ENCODE measurements at regions not wholly inside any gene's neighbourhood (a gene's known extent, or its start where the extent isn't known, plus 50 kb on each side); places are given as distances from the start of the nearest gene placed in this dataset.

DNA sequence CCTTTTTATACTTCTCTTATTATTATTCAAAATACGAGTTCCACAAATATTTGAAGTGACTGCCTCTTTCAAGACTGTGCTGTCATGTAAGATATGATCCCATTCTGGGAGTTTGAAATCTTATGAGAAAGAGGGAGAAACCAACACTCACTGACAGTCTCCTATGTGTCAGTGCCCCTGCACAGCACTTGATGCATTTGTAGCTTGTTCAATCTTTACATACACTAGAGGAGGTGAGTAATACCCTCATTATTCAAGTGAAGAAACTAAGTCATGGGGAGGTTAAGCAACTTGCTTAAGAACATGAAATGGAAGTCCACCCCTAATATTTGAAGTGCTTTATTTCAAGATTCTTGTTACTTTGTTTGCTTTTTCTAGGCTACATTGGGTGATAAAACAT lies 459.5 kb upstream of the FANCL start:
- H3K4me3 ChIP-seq, result no peak overlapping the region
- no TSS peak for BruUV-seq (replicated peaks)
- no peaks in the 10 kb centered on the region for H3K79me2 ChIP-seq (ENCODE audit: control insufficient read depth, insufficient read depth, low read length)
- WGBS (ENCODE audit: insufficient coverage, insufficient replicate concordance, low lambda C conversion rate, missing lambda C conversion rate), result 0% methylated on average over 1 of the region's 1 CpG
- FAIRE-seq (no peak), ATAC-seq (no peak), DNase-seq (ENCODE audit: low read depth, low spot score) (no peak)
- H2AFZ ChIP-seq (ENCODE audit: control insufficient read depth, low read depth, low read length), result no peak overlapping the region
- intact Hi-C loops (cut with micrococcal nuclease; ENCODE audit: unreplicated experiment) (no loop called here), in situ Hi-C loops (cut with MboI) (no loop called here)
- no peaks in the 10 kb centered on the region for H3K27me3 ChIP-seq (replicated peaks in 1 of 2; ENCODE audit: control insufficient read depth in 2 of 2, insufficient read depth in 2 of 2, low read length in 1 of 2)
- ChIA-PET POLR2A (no interaction called here), CTCF (no interaction called here), RAD21 (ENCODE audit: unreplicated experiment) (no interaction called here), SMC1A (ENCODE audit: uncharacterized antibody, unreplicated experiment) (no interaction called here)
- H3K4me1 ChIP-seq (ENCODE audit: control insufficient read depth, insufficient read depth, low read length), result no peaks in the 10 kb centered on the region
- H3K9ac ChIP-seq (ENCODE audit: control insufficient read depth, insufficient read depth, low read length), result no peak overlapping the region
- no peak overlapping the region for H3K27ac ChIP-seq (ENCODE audit: control insufficient read depth, insufficient read depth)
- H3K36me3 ChIP-seq (ENCODE audit: control insufficient read depth in 2 of 2, insufficient read depth in 2 of 2, low read length in 1 of 2), result no peaks in the 10 kb centered on the region
- no peak for TF ChIP-seq SUZ12 (IDR thresholded peaks at IDR 0.05; ENCODE audit: unreplicated experiment)
- TF ChIP-seq, protein P1, sequence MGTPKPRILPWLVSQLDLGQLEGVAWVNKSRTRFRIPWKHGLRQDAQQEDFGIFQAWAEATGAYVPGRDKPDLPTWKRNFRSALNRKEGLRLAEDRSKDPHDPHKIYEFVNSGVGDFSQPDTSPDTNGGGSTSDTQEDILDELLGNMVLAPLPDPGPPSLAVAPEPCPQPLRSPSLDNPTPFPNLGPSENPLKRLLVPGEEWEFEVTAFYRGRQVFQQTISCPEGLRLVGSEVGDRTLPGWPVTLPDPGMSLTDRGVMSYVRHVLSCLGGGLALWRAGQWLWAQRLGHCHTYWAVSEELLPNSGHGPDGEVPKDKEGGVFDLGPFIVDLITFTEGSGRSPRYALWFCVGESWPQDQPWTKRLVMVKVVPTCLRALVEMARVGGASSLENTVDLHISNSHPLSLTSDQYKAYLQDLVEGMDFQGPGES (IDR thresholded peaks at IDR 0.05), result no peak
- TF ChIP-seq DPF2 (IDR thresholded peaks at IDR 0.05), result no peak
- no peaks in the 10 kb centered on the region for H4K20me1 ChIP-seq (ENCODE audit: control insufficient read depth, insufficient read depth)
- no peak overlapping the region for H3K4me2 ChIP-seq (ENCODE audit: control insufficient read depth, insufficient read depth)
- no peaks in the 10 kb centered on the region for H3K9me3 ChIP-seq (replicated peaks; ENCODE audit: control insufficient read depth, insufficient read depth, low read length)

DNA sequence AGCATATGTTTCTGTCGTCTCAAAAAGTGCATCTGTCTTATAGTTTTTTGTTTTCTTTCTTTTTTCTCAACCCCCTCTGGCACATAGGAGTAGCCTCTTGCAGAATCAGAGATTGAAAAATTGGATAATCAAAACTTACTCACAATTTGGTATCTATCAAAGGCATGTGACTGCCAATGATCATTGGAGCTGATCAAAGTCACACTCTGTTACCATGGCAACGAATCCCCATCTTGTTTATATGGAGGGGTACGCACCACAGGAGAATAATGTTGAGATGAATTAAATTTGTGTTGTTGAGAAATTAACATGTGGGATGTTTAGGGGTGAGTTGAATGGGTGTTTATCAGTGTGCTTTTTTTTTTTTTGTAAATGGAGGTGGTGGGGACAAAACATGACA lies 458.3 kb upstream of the FANCL start:
- H2AFZ ChIP-seq (ENCODE audit: control insufficient read depth, low read depth, low read length), result no peak overlapping the region
- CTCF ChIA-PET, result no interaction called here
- TF ChIP-seq, protein P2, sequence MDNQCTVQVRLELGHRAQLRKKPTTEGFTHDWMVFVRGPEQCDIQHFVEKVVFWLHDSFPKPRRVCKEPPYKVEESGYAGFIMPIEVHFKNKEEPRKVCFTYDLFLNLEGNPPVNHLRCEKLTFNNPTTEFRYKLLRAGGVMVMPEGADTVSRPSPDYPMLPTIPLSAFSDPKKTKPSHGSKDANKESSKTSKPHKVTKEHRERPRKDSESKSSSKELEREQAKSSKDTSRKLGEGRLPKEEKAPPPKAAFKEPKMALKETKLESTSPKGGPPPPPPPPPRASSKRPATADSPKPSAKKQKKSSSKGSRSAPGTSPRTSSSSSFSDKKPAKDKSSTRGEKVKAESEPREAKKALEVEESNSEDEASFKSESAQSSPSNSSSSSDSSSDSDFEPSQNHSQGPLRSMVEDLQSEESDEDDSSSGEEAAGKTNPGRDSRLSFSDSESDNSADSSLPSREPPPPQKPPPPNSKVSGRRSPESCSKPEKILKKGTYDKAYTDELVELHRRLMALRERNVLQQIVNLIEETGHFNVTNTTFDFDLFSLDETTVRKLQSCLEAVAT (IDR thresholded peaks at IDR 0.05), result no peak
- TF ChIP-seq MEF2B (IDR thresholded peaks at IDR 0.05; ENCODE audit: partially characterized antibody, poor library complexity, severe bottlenecking) (no peak), FOS (IDR thresholded peaks at IDR 0.05; ENCODE audit: borderline replicate concordance, extremely low read depth, insufficient read length) (no peak), MTA3 (IDR thresholded peaks at IDR 0.05; ENCODE audit: borderline replicate concordance, low read length) (no peak), JUND (IDR thresholded peaks at IDR 0.05; ENCODE audit: low read depth, low read length) (no peak), TCF3 (IDR thresholded peaks at IDR 0.05; ENCODE audit: borderline replicate concordance, insufficient read depth, low read depth, low read length) (no peak), PML (IDR thresholded peaks at IDR 0.05; ENCODE audit: low read length) (no peak), SP1 (IDR thresholded peaks at IDR 0.05; ENCODE audit: low read depth, low read length) (no peak)
- TF ChIP-seq, protein P3, sequence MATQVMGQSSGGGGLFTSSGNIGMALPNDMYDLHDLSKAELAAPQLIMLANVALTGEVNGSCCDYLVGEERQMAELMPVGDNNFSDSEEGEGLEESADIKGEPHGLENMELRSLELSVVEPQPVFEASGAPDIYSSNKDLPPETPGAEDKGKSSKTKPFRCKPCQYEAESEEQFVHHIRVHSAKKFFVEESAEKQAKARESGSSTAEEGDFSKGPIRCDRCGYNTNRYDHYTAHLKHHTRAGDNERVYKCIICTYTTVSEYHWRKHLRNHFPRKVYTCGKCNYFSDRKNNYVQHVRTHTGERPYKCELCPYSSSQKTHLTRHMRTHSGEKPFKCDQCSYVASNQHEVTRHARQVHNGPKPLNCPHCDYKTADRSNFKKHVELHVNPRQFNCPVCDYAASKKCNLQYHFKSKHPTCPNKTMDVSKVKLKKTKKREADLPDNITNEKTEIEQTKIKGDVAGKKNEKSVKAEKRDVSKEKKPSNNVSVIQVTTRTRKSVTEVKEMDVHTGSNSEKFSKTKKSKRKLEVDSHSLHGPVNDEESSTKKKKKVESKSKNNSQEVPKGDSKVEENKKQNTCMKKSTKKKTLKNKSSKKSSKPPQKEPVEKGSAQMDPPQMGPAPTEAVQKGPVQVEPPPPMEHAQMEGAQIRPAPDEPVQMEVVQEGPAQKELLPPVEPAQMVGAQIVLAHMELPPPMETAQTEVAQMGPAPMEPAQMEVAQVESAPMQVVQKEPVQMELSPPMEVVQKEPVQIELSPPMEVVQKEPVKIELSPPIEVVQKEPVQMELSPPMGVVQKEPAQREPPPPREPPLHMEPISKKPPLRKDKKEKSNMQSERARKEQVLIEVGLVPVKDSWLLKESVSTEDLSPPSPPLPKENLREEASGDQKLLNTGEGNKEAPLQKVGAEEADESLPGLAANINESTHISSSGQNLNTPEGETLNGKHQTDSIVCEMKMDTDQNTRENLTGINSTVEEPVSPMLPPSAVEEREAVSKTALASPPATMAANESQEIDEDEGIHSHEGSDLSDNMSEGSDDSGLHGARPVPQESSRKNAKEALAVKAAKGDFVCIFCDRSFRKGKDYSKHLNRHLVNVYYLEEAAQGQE (IDR thresholded peaks at IDR 0.05; ENCODE audit: low read depth, low read length), result no peak

More for the DNA sequence above, 458.3 kb upstream of the FANCL start:
- no peak overlapping the region for H3K27ac ChIP-seq (ENCODE audit: control insufficient read depth, insufficient read depth)
- no peaks in the 10 kb centered on the region for H3K79me2 ChIP-seq (ENCODE audit: control insufficient read depth, insufficient read depth, low read length)
- no peak overlapping the region for H3K4me2 ChIP-seq (ENCODE audit: control insufficient read depth, insufficient read depth)
- H3K36me3 ChIP-seq (ENCODE audit: control insufficient read depth in 2 of 2, insufficient read depth in 2 of 2, low read length in 1 of 2), result no peaks in the 10 kb centered on the region
- H3K9ac ChIP-seq (ENCODE audit: control insufficient read depth, insufficient read depth, low read length), result no peak overlapping the region
- no peaks in the 10 kb centered on the region for H3K9me3 ChIP-seq (replicated peaks; ENCODE audit: control insufficient read depth, insufficient read depth, low read length)
- ATAC-seq, result no peak
- DNase-seq (ENCODE audit: low read depth, low spot score), result no peak
- WGBS (ENCODE audit: insufficient coverage, insufficient replicate concordance, low lambda C conversion rate, missing lambda C conversion rate), result 23% methylated on average over 3 of the region's 3 CpGs
- BruUV-seq (replicated peaks), result no TSS peak
- ChIA-PET POLR2A (interaction anchor here (0.7 kb wide), 1 partner anchor 806 kb away, joined by 3 read pairs; no protein-coding TSS in a partner anchor), SMC1A (ENCODE audit: uncharacterized antibody, unreplicated experiment) (interaction anchor here (0.8 to 1.9 kb wide), 2 partner anchors 14 to 22 kb away, joined by 4 to 5 read pairs; no protein-coding TSS in a partner anchor), RAD21 (ENCODE audit: unreplicated experiment) (no interaction called here)
- no peak for FAIRE-seq
- intact Hi-C loops (cut with micrococcal nuclease; ENCODE audit: unreplicated experiment), result no loop called here
- H4K20me1 ChIP-seq (ENCODE audit: control insufficient read depth, insufficient read depth), result no peaks in the 10 kb centered on the region
- H3K4me1 ChIP-seq (ENCODE audit: control insufficient read depth, insufficient read depth, low read length), result no peaks in the 10 kb centered on the region
- H3K4me3 ChIP-seq, result no peak overlapping the region
- H3K27me3 ChIP-seq (replicated peaks in 1 of 2; ENCODE audit: control insufficient read depth in 2 of 2, insufficient read depth in 2 of 2, low read length in 1 of 2), result no peaks in the 10 kb centered on the region
- in situ Hi-C loops (cut with MboI), result no loop called here

Data from GM12878 (cell line).